B cell (primary cell): ENCODE measurements at regions not wholly inside any gene's neighbourhood (a gene's known extent, or its start where the extent isn't known, plus 50 kb on each side); places are given as distances from the start of the nearest gene placed in this dataset.

ENCODE experiments used
- ATAC-seq: fragments of 200-7000 bp; cut with Tn5 transposase; one replicate; pipeline ENCODE4 v1.10.0; 2021; ENCODE audit warnings: low read depth, mild to moderate bottlenecking, moderate number of reproducible peaks, moderate library complexity
- CTCF ChIA-PET: fragments of 350-600 bp; sonication (Branson Sonifier 250); formaldehyde crosslinking; loops from one replicate; lab custom pipeline; 2021; ENCODE audit warnings: antibody characterized with exemption, inconsistent platforms; lab: Charles Lee
- POLR2A ChIA-PET: fragments of 350-600 bp; sonication (Branson Sonifier 250); formaldehyde crosslinking; loops from one replicate; lab custom pipeline; 2021; ENCODE audit warnings: antibody characterized with exemption; lab: Charles Lee
- DNase-seq: peaks from one replicate; pipeline ENCODE4 v3.0.0; 2013
- H2AFZ ChIP-seq: 2 replicates; pipeline ENCODE4 v1.6.1; 2012; ENCODE audit warnings: mild to moderate bottlenecking, low read depth, low read length; ENCODE audit not compliant: insufficient read depth, poor library complexity, severe bottlenecking
- H3K27ac ChIP-seq, 2 donors: 1 replicate in 1 of 2; 2 replicates in 1 of 2; pipeline ENCODE4 v1.5.1; 2012 to 2013; ENCODE audit warnings: low read length in 2 of 2, mild to moderate bottlenecking in 2 of 2, moderate library complexity in 1 of 2
- H3K27me3 ChIP-seq, 4 experiments: fragments of 200-600 bp in 1 of 4; sonication (generic) in 1 of 4; replicated peaks in 1 of 4; 1 replicate in 2 of 4; 2 replicates in 2 of 4; pipeline versions ENCODE4 v1.6.1 to v1.7.0; 2013 to 2016; ENCODE audit warnings: low read length in 3 of 4, mild to moderate bottlenecking in 2 of 4, mixed read lengths in 1 of 4, moderate library complexity in 1 of 4; ENCODE audit not compliant: insufficient read depth in 4 of 4, control insufficient read depth in 3 of 4; ENCODE audit errors: control extremely low read depth in 1 of 4
- H3K36me3 ChIP-seq, 2 experiments: replicated peaks in 1 of 2; 1 replicate in 1 of 2; 2 replicates in 1 of 2; pipeline versions ENCODE4 v1.6.1 to v1.7.1; 2013; ENCODE audit warnings: low read length in 1 of 2; ENCODE audit not compliant: insufficient read depth in 2 of 2, control insufficient read depth in 1 of 2; ENCODE audit errors: control extremely low read depth in 1 of 2, extremely low read depth in 1 of 2
- H3K4me1 ChIP-seq, 2 donors: fragments of 200-600 bp in 1 of 2; sonication (generic) in 1 of 2; 1 replicate in 1 of 2; 2 replicates in 1 of 2; pipeline versions ENCODE4 v1.5.1 to v1.6.1; 2013 to 2017; ENCODE audit warnings: low read length in 2 of 2; ENCODE audit not compliant: control insufficient read depth in 2 of 2, insufficient read depth in 2 of 2
- H3K4me2 ChIP-seq: replicated peaks from 2 replicates; pipeline ENCODE3; 2012; ENCODE audit warnings: mild to moderate bottlenecking, low read depth, low read length; ENCODE audit not compliant: poor library complexity, severe bottlenecking
- H3K4me3 ChIP-seq, 5 experiments: fragments of 200-600 bp in 1 of 5; sonication (generic) in 1 of 5; 1 replicate in 3 of 5; 2 replicates in 2 of 5; pipeline versions ENCODE4 v1.5.1 to v1.7.0; 2011 to 2016; ENCODE audit warnings: low read length in 4 of 5, mild to moderate bottlenecking in 4 of 5, low read depth in 2 of 5, control low read depth in 1 of 5, moderate library complexity in 1 of 5; ENCODE audit not compliant: insufficient read depth in 1 of 5; ENCODE audit errors: control extremely low read depth in 1 of 5, extremely low read depth in 1 of 5
- H3K79me2 ChIP-seq: fragments of 200-600 bp; sonication (generic); one replicate; pipeline ENCODE4 v1.6.0; 2016; ENCODE audit warnings: low read length; ENCODE audit not compliant: control insufficient read depth, insufficient read depth
- H3K9ac ChIP-seq: fragments of 200-600 bp; sonication (generic); 2 replicates; pipeline ENCODE4 v1.6.1; 2017; ENCODE audit warnings: mild to moderate bottlenecking, low read length, moderate library complexity
- H3K9me3 ChIP-seq, 3 donors: one replicate each; pipeline versions ENCODE4 v1.6.1 to v1.7.1; 2013; ENCODE audit warnings: low read length in 2 of 3; ENCODE audit not compliant: control insufficient read depth in 2 of 3, insufficient read depth in 1 of 3; ENCODE audit errors: control extremely low read depth in 1 of 3
- H4K20me1 ChIP-seq: 2 replicates; pipeline ENCODE4 v1.6.0; 2012; ENCODE audit warnings: mild to moderate bottlenecking, low read length; ENCODE audit not compliant: insufficient read depth, control insufficient read depth, poor library complexity, severe bottlenecking
- H3K27ac Mint-ChIP-seq: one replicate; pipeline ENCODE4 v1.8.0; 2021; ENCODE audit warnings: mixed read lengths
- H3K27me3 Mint-ChIP-seq: one replicate; pipeline ENCODE4 v1.8.0; 2021; ENCODE audit warnings: mixed read lengths
- H3K4me1 Mint-ChIP-seq: one replicate; pipeline ENCODE4 v1.8.0; 2021; ENCODE audit warnings: mixed read lengths
- H3K4me3 Mint-ChIP-seq: one replicate; pipeline ENCODE4 v1.8.0; 2021; ENCODE audit warnings: mixed read lengths
- H3K9me3 Mint-ChIP-seq: one replicate; pipeline ENCODE4 v1.8.0; 2022; ENCODE audit warnings: mixed read lengths; ENCODE audit not compliant: insufficient read depth
- EZH2 ChIP-seq: IDR thresholded peaks from 2 replicates; pipeline ENCODE4 v1.6.1; 2012; ENCODE audit warnings: borderline replicate concordance, low read depth, mild to moderate bottlenecking, moderate library complexity, low read length; ENCODE audit not compliant: insufficient read depth, poor library complexity, severe bottlenecking
- whole genome bisulfite sequencing: methylation state at CpG from one replicate; pipeline ENCODE4 v1.1.5; 2013; ENCODE audit warnings: missing lambda C conversion rate; ENCODE audit not compliant: insufficient coverage; 5-methylcytosine and 5-hydroxymethylcytosine counted together
- intact Hi-C: fragments of 100-400 bp; cut with micrococcal nuclease; formaldehyde crosslinking; loops from one replicate; pipeline ENCODE4 v1.10.0; 2022
- TF ChIP-seq, protein P1 (sequence below): fragments of 200-600 bp; IDR thresholded peaks from one replicate; pipeline ENCODE4 v1.8.0; 2022; ENCODE audit warnings: antibody characterized with exemption, mild to moderate bottlenecking

- Histone ChIP-seq H4K20me1 (no peaks in the 10 kb centered on the region), H3K4me1 (no peaks in the 10 kb centered on the region), H3K4me2 (no peak overlapping the region), H3K9me3 (no peaks in the 10 kb centered on the region), H3K9ac (no peak overlapping the region), H3K79me2 (no peaks in the 10 kb centered on the region), H3K27me3 (no peaks in the 10 kb centered on the region), H2AFZ (no peak overlapping the region), H3K4me3 (no peak overlapping the region), H3K36me3 (no peaks in the 10 kb centered on the region), H3K27ac (no peak overlapping the region)
- no peak for TF ChIP-seq EZH2
- TF ChIP-seq, protein P1, sequence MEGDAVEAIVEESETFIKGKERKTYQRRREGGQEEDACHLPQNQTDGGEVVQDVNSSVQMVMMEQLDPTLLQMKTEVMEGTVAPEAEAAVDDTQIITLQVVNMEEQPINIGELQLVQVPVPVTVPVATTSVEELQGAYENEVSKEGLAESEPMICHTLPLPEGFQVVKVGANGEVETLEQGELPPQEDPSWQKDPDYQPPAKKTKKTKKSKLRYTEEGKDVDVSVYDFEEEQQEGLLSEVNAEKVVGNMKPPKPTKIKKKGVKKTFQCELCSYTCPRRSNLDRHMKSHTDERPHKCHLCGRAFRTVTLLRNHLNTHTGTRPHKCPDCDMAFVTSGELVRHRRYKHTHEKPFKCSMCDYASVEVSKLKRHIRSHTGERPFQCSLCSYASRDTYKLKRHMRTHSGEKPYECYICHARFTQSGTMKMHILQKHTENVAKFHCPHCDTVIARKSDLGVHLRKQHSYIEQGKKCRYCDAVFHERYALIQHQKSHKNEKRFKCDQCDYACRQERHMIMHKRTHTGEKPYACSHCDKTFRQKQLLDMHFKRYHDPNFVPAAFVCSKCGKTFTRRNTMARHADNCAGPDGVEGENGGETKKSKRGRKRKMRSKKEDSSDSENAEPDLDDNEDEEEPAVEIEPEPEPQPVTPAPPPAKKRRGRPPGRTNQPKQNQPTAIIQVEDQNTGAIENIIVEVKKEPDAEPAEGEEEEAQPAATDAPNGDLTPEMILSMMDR: no peak
- H3K4me1 Mint-ChIP-seq: no peaks in the 10 kb centered on the region
- H3K27ac Mint-ChIP-seq: no peak overlapping the region
- H3K4me3 Mint-ChIP-seq: no peak overlapping the region
- ATAC-seq: no peak
- ChIA-PET CTCF (no interaction called here), POLR2A (no interaction called here)
- peaks cover 7% of the 10 kb centered on the region for H3K27me3 Mint-ChIP-seq
- DNase-seq: no peak
- intact Hi-C loops: no loop called here
- no peaks in the 10 kb centered on the region for H3K9me3 Mint-ChIP-seq
Observed at GRCh38 chr1:208791456-208791855, 547.3 kb upstream of the PLXNA2 start.

DNA sequence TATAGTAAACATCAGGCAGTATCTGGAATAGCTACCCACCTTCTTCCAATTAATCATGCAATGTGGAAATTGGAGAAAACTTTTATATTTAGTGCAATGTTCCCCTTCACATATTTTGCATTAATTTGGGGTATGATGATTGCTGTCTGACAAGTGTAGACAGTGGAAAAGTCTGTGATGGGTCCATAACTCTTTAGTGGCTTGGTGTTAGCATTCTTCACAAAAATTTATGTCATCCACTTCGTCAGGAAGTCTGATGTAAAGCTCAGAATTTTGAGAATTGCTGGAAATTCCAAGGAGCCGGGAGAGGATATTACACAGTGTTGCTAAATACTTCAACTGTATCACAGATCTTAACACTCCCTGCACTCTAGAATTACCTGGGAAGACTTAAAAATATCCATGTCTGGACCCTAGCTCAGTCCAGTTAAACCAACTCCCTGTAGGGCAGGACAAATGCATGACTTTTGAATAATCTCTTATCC is 549.7 kb upstream of the PLXNA2 start:
- peaks cover 1% of the 10 kb centered on the region for H3K27me3 Mint-ChIP-seq
- no peak overlapping the region for H3K4me3 Mint-ChIP-seq
- 100% methylated on average over 1 of the region's 2 CpGs for WGBS

More for the DNA sequence above, 549.7 kb upstream of the PLXNA2 start:
- no peak overlapping the region for H3K4me3 ChIP-seq
- CTCF ChIA-PET: interaction anchor here (1.0 kb wide), 1 partner anchor 9 kb away, joined by 3 read pairs; no protein-coding TSS in a partner anchor
- POLR2A ChIA-PET: no interaction called here
- no peaks in the 10 kb centered on the region for H3K9me3 ChIP-seq
- intact Hi-C loops: no loop called here
- no peak overlapping the region for H3K27ac ChIP-seq
- H3K79me2 ChIP-seq: no peaks in the 10 kb centered on the region
- TF ChIP-seq, protein P1: no peak
- TF ChIP-seq EZH2: no peak
- no peaks in the 10 kb centered on the region for H3K4me1 ChIP-seq
- no peaks in the 10 kb centered on the region for H3K27me3 ChIP-seq
- H3K36me3 ChIP-seq: no peaks in the 10 kb centered on the region
- Mint-ChIP-seq H3K4me1 (no peaks in the 10 kb centered on the region), H3K9me3 (no peaks in the 10 kb centered on the region), H3K27ac (no peak overlapping the region)
- no peak overlapping the region for H3K9ac ChIP-seq
- ATAC-seq (no peak), DNase-seq (no peak)
- no peak overlapping the region for H2AFZ ChIP-seq
- H4K20me1 ChIP-seq: no peaks in the 10 kb centered on the region
- no peak overlapping the region for H3K4me2 ChIP-seq
